ENCODE measurements at regions not wholly inside any gene's neighbourhood (a gene's known extent, or its start where the extent isn't known, plus 50 kb on each side); places are given as distances from the start of the nearest gene placed in this dataset.
A peak's percentile ranks its signal among the peaks of the same experiment; 100 is the strongest.

DNA sequence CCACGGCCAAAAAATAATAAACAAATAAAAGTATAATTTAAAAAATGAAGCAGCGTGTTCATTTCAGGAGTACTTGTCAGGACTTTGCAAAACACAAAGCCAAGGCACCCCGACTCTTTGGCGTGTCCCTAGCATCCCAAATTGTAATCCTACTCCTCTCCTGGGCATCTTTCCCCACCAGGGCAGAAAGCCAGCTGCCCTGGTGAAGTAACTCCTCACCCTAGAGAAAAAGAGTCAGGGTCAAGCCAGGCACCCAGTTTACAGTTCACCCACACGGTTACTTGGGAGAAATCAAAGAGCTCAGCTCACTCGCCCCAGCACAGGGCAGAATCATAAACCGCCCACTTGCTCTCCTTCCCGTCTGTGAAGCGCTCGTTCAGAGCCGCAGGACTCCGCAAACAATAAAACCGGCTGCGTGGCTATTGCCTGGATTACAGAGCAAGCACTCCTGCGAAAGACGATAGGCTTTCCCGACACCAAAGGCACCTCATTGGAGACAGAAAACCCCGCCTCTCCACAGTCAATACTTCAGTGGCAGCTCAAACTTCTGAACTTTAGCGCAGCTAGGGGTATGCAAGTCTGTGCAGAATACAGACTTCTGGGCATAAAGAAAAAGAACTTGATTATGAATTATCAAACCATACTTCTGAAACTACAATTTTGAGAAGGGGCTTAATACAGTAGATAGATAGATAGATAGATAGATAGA is 73.0 kb upstream of the NHSL1 start (continued):
- 0 out of 2 replicates have a peak, but pooled peaks have one; percentile 41 for TF ChIP-seq MLLT10 (CRISPR knock-in tag; IDR thresholded peaks at IDR 0.05)
- TF ChIP-seq ZNF343 (CRISPR knock-in tag; IDR thresholded peaks at IDR 0.05): 0 out of 2 replicates have a peak, but pooled peaks have one; percentile 80
- peak; percentile 31; the same call in 1 of the 2 replicates for TF ChIP-seq ZHX2 (IDR thresholded peaks at IDR 0.05; ENCODE audit: low read depth)
- TF ChIP-seq ZHX2 (CRISPR knock-in tag; IDR thresholded peaks at IDR 0.05; ENCODE audit: borderline replicate concordance): 0 out of 2 replicates have a peak, but pooled peaks have one; percentile 53
- peak; percentile 55 for TF ChIP-seq PHF8 (CRISPR knock-in tag; IDR thresholded peaks at IDR 0.05)
- 0 out of 2 replicates have a peak, but pooled peaks have one; percentile 40 for TF ChIP-seq CSRNP1 (CRISPR knock-in tag; IDR thresholded peaks at IDR 0.05)
- TF ChIP-seq, protein P1, sequence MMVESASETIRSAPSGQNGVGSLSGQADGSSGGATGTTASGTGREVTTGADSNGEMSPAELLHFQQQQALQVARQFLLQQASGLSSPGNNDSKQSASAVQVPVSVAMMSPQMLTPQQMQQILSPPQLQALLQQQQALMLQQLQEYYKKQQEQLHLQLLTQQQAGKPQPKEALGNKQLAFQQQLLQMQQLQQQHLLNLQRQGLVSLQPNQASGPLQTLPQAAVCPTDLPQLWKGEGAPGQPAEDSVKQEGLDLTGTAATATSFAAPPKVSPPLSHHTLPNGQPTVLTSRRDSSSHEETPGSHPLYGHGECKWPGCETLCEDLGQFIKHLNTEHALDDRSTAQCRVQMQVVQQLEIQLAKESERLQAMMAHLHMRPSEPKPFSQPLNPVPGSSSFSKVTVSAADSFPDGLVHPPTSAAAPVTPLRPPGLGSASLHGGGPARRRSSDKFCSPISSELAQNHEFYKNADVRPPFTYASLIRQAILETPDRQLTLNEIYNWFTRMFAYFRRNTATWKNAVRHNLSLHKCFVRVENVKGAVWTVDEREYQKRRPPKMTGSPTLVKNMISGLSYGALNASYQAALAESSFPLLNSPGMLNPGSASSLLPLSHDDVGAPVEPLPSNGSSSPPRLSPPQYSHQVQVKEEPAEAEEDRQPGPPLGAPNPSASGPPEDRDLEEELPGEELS (CRISPR knock-in tag; IDR thresholded peaks at IDR 0.05): peak; percentile 73; the same call in 1 of the 2 replicates
- TF ChIP-seq PRPF4 (IDR thresholded peaks at IDR 0.05; ENCODE audit: low read depth, low read length, poor library complexity, severe bottlenecking): no peak
- TF ChIP-seq EP300 (IDR thresholded peaks at IDR 0.05; ENCODE audit: low read depth in 2 of 2, low read length in 2 of 2): 0 out of 4 replicates have a peak, but pooled peaks of 1 of the 2 experiments have one; percentile 37
- no peak for TF ChIP-seq EP300 (CRISPR knock-in tag; IDR thresholded peaks at IDR 0.05; ENCODE audit: borderline replicate concordance)
- TF ChIP-seq SOX6 (IDR thresholded peaks at IDR 0.05): no peak
- TF ChIP-seq SOX6 (CRISPR knock-in tag; IDR thresholded peaks at IDR 0.05): peak; percentile 86
- peak; percentile 93 for TF ChIP-seq ZMYM4 (CRISPR knock-in tag; IDR thresholded peaks at IDR 0.05)
- TF ChIP-seq RARG (CRISPR knock-in tag; IDR thresholded peaks at IDR 0.05; ENCODE audit: low read depth): no peak
- TF ChIP-seq, protein P2, sequence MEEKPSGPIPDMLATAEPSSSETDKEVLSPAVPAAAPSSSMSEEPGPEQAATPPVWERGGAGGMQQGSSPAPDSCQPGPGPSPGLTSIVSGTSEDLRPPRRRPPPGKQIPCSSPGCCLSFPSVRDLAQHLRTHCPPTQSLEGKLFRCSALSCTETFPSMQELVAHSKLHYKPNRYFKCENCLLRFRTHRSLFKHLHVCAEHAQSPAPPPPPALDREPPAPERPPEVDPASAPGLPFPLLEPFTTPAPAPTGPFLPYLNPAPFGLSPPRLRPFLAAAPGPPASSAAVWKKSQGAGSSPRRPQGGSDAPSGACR (CRISPR knock-in tag; IDR thresholded peaks at IDR 0.05): no peak
- peak; percentile 85; the same call in 1 of the 2 replicates for TF ChIP-seq ZNF598 (CRISPR knock-in tag; IDR thresholded peaks at IDR 0.05; ENCODE audit: borderline replicate concordance)
- TF ChIP-seq ZNF605 (CRISPR knock-in tag; IDR thresholded peaks at IDR 0.05): 0 out of 2 replicates have a peak, but pooled peaks have one; percentile 71
- no peak for TF ChIP-seq ATRX (CRISPR knock-in tag; IDR thresholded peaks at IDR 0.05; ENCODE audit: borderline replicate concordance)
- no peak for TF ChIP-seq MAZ (IDR thresholded peaks at IDR 0.05; ENCODE audit: borderline replicate concordance, low read depth, low read length)
- peak; percentile 73 for TF ChIP-seq MAZ (CRISPR knock-in tag; IDR thresholded peaks at IDR 0.05; ENCODE audit: low read depth)
